ENCODE measurements at regions not wholly inside any gene's neighbourhood (a gene's known extent, or its start where the extent isn't known, plus 50 kb on each side); places are given as distances from the start of the nearest gene placed in this dataset.

DNA sequence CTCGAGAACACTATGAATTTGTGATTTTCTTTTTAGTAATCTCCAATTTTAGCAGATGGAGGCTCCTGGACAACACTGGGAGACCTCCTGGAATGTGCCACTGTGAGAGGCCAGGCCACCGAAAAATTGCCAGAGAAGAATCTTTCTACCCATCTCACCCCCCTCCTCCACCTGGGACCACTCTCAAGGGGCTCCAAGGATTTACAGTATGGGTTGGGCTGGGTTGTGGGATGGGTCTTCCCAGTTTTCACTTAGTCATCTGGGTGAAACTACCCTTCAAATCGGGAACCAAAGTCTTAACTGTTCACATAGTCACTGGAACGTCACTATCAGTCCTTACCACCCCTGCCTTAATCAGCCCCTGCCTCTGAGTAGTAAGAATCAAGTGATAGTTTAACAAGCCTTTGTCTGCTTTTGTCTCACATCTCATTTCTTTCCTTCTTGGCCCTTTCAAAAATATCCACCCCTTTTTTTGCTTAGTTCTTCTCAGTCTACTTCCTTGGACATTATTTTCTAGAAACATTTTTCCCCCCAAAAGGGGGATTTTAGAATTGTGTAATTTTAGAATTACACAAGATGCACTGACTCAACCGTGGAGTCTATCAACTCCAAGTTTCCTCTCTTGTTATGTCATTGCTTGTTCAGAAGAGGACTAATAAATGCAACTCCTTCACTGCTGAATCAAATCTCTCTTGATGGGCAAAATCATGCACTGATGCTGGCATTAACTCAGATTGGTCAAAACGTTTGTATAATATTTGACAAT lies 148.2 kb upstream of the MOCS1 start:
- TF ChIP-seq BRCA1 (CRISPR knock-in tag; IDR thresholded peaks at IDR 0.05), result no peak
- TF ChIP-seq, protein P1, sequence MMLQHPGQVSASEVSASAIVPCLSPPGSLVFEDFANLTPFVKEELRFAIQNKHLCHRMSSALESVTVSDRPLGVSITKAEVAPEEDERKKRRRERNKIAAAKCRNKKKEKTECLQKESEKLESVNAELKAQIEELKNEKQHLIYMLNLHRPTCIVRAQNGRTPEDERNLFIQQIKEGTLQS (CRISPR knock-in tag; IDR thresholded peaks at IDR 0.05), result no peak
- no peak for TF ChIP-seq HOXA5 (CRISPR knock-in tag; IDR thresholded peaks at IDR 0.05)
- TF ChIP-seq EZH2 (conservative IDR thresholded peaks at IDR 0.05; ENCODE audit: low read depth, low read length), result no peak
